ENCODE measurements at regions not wholly inside any gene's neighbourhood (a gene's known extent, or its start where the extent isn't known, plus 50 kb on each side); places are given as distances from the start of the nearest gene placed in this dataset.

DNA sequence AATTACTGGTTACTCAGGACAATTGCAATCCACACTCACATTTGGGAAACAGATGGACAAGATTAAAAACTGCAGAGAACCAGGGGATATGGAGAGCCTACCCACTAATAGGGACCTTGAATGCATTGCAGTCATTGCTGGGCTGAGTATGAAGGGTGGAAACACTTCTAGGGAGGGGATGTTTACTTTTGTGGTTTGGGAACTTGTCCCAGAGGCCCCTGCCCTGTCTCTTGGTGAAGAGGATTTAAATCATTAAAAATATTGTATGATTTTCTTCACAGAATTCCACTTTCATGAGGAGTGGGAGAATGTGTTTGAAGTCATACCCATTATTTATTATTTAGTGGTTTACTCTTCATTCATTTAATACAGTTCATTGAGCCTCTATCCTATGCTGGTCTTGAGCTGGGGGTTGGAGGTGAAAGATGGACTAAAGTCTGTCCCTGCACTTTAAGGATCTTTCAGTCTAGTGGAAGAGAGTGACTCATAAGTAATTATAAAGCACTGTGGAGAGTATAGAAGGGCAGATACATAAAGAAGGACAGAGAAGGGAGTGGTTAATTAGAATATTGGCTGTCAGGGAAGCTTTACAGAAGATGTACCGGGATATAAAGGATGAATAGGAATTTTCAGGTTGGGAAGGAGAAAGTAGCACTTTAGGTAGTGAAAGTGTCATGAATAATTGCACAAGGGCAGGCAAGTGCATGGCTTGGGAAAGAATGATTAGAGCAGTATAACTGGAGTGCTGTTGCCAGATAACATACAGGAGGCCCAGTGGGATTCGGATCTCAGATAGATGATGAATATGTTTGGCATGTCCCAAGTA lies 313.4 kb downstream of the LPIN1 start:
- H3K27ac ChIP-seq: no peak overlapping the region
- intact Hi-C loops (cut with DNase I): no loop called here
- no peak for DNase-seq
- no peaks in the 10 kb centered on the region for H3K4me1 ChIP-seq
- 92 to 93% methylated on average over 2 of the region's 2 CpGs for WGBS, 2 donors
- H3K36me3 ChIP-seq: no peaks in the 10 kb centered on the region
- H3K27me3 ChIP-seq: no peaks in the 10 kb centered on the region
- H3K9me3 ChIP-seq: no peaks in the 10 kb centered on the region
- TF ChIP-seq CTCF (IDR thresholded peaks at IDR 0.05) (no peak), POLR2A (IDR thresholded peaks at IDR 0.05) (no peak)
- no peak overlapping the region for H3K4me3 ChIP-seq (replicated peaks in 1 of 3)

DNA sequence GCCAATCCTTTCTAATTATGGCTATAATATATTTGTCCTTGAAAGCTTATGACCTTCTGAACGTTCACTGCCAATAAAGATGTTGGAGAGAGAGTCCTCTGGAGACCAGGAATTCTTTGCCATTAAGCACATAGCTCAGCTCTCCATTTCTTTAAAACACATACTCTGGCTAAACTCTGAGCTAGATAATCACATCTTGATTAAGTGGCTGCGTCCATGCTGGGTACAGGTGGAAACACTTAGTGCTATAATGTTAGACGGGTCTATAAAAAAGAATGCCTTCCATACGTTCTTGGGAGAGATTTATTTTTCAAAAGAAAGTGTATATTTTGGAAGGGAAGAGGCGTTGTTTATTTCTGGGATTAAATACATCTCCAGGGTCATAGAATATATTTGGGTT lies 314.5 kb downstream of the LPIN1 start:
- Histone ChIP-seq H3K4me1 (no peaks in the 10 kb centered on the region), H3K4me3 (replicated peaks in 1 of 3) (no peak overlapping the region), H3K27ac (no peak overlapping the region), H3K36me3 (no peaks in the 10 kb centered on the region), H3K27me3 (no peaks in the 10 kb centered on the region), H3K9me3 (no peaks in the 10 kb centered on the region)
- 75 to 80% methylated on average over 5 of the region's 5 CpGs for WGBS, 2 donors
- intact Hi-C loops (cut with DNase I): no loop called here
- DNase-seq: no peak
- TF ChIP-seq CTCF (IDR thresholded peaks at IDR 0.05) (no peak), POLR2A (IDR thresholded peaks at IDR 0.05) (no peak)

DNA sequence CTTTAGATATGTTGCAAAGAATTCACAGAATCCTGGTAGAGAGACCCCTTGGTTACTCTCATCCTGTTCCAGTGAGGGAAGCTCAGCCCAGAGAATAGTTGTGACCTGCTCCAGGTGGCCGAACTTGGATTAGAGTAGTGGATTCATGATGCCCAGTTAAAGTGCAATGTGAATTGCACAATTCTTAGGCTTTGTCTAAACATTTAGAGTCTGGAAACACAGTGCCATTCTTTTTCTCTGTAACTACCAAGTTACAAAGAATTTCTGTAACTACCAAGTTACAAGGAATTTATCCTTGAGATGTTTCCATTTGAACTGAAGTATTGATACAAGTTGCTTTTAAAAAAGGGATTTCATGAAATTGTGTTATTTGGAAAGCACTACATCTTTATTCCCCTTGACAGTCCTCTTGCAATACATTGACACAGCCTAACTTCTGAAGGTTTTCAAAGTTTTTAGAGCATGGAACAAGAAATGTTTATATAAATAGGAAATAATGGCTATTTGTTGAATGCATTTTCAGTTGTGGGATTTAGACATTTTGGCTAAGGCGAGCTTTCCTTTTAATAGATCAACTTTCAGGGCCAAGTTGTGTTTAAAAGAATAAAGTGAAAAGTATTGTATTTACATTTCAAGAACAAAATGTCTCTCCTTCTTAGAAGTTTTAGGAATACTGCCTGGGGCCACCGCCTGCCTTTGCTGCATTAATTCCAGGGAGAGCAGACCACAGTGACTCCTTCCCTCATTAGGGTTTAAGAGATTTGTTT lies 315.0 kb downstream of the LPIN1 start:
- TF ChIP-seq CTCF (IDR thresholded peaks at IDR 0.05) (no peak), POLR2A (IDR thresholded peaks at IDR 0.05) (no peak)
- intact Hi-C loops (cut with DNase I): no loop called here
- no peak for DNase-seq
- Histone ChIP-seq H3K4me1 (no peaks in the 10 kb centered on the region), H3K9me3 (no peaks in the 10 kb centered on the region), H3K36me3 (no peaks in the 10 kb centered on the region), H3K4me3 (replicated peaks in 1 of 3) (no peak overlapping the region), H3K27me3 (no peaks in the 10 kb centered on the region), H3K27ac (no peak overlapping the region)
- 59 to 60% methylated on average over 3 of the region's 3 CpGs for WGBS, 2 donors

DNA sequence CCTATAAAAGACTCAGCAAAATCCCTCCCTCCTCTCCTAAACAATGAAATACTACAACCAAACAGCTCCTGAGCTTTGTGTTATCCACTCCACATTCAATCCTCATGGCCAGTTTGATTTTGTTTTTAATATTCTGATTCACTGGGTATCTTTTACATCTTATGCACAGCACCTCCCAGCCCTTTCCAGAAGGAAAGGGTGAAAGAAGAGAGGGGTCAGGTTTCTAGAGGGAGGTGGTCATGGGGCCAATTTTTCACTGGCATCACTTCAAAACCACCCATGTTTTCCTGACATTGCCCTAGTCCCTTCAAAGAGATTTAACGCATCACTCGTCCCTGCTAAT lies 315.6 kb downstream of the LPIN1 start:
- no peak overlapping the region for H3K27ac ChIP-seq
- H3K36me3 ChIP-seq: no peaks in the 10 kb centered on the region
- no peaks in the 10 kb centered on the region for H3K9me3 ChIP-seq
- H3K4me3 ChIP-seq (replicated peaks in 1 of 3): no peak overlapping the region
- no peaks in the 10 kb centered on the region for H3K4me1 ChIP-seq
- intact Hi-C loops (cut with DNase I): no loop called here
- no peak for DNase-seq
- TF ChIP-seq POLR2A (IDR thresholded peaks at IDR 0.05) (no peak), CTCF (IDR thresholded peaks at IDR 0.05) (no peak)
- 63 to 73% methylated on average over 2 of the region's 2 CpGs for WGBS, 2 donors
- H3K27me3 ChIP-seq: no peaks in the 10 kb centered on the region

DNA sequence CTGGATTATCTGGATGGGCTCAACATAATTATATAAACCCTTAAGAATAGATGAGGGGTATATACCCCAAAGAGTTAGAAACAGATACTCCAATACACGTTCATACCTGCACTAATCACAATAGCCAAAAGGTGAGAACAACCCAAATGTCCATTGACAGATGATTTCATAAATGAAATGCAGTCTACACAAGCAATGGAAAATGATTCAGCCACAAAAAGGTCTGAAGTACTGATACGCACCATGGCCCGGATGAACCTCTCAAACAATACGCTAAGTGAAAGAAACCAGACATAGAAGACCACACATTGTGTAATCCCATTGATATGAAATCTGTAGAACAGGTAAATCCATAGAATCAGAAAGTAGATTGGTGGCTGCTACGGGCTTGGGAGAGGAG lies 316.8 kb downstream of the LPIN1 start:
- 80 to 96% methylated on average over 5 of the region's 5 CpGs for WGBS, 2 donors
- Histone ChIP-seq H3K27me3 (no peaks in the 10 kb centered on the region), H3K4me1 (no peaks in the 10 kb centered on the region), H3K9me3 (no peaks in the 10 kb centered on the region), H3K36me3 (no peaks in the 10 kb centered on the region), H3K27ac (no peak overlapping the region), H3K4me3 (replicated peaks in 1 of 3) (no peak overlapping the region)
- intact Hi-C loops (cut with DNase I): no loop called here
- TF ChIP-seq CTCF (IDR thresholded peaks at IDR 0.05): no peak
- no peak for TF ChIP-seq POLR2A (IDR thresholded peaks at IDR 0.05)
- no peak for DNase-seq
